VCaP (cell line): ENCODE measurements at regions not wholly inside any gene's neighbourhood (a gene's known extent, or its start where the extent isn't known, plus 50 kb on each side); places are given as distances from the start of the nearest gene placed in this dataset.

Experiments
- H3K27ac ChIP-seq: fragments of 450-650 bp; 2 replicates; pipeline ENCODE4 v1.5.1; 2017
- CTCF ChIP-seq: fragments of 450-650 bp; conservative IDR thresholded peaks from 2 replicates; pipeline ENCODE4 v1.5.1; 2017; ENCODE audit warnings: mild to moderate bottlenecking, moderate library complexity

- H3K27ac ChIP-seq, result no peak overlapping the region
- no peak for TF ChIP-seq CTCF
These were observed 489.3 kb downstream of the TLE4 start for GRCh38 chr9:80061096-80061495.

DNA sequence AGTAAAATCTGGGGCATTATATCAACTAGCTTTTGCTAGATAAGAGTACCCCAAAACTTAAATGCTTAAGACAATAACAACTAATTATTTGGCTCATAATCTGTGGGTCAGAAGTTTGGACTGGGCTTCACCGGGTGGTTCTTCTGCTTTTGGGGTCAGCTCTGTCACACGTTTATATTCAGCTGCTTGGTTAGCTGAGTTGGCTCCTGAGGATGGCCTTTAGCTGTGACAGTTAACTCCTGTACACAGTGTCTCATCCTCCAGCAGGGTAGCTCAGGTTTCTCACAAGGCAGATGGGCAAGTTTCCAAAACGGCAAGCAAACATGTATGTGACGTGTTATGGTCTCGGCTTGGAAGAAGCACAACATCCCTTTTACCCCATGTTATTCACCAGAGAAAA is 488.2 kb downstream of the TLE4 start:
- no peak overlapping the region for H3K27ac ChIP-seq
- TF ChIP-seq CTCF, result no peak

- TF ChIP-seq CTCF, result no peak
These were observed 487.4 kb downstream of the TLE4 start for GRCh38 chr9:80059191-80059590.

DNA sequence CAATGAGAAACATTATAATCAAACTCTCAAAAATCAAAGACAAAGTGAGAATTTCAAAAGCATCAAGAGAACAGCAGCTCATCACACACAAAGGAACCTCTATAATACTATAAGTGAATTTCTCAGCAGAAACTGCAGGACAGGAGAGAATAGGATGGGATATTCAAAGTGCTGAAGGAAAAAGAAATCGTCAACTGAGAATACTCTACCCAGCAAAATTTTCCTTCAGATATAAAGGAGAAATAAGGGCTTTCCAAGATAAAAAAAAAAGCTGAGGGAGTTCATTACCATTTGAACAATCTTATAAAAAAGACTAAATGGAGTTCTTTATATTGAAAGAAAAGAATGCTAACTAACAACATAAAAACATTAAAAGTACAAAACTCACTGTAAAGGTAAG is 481.1 kb downstream of the TLE4 start:
- no peak for TF ChIP-seq CTCF
- no peak overlapping the region for H3K27ac ChIP-seq

More at GRCh38 chr9:80059191-80059590, 487.4 kb downstream of the TLE4 start:
- H3K27ac ChIP-seq, result no peak overlapping the region

GRCh38 chr9:80049096-80049782 is 477.5 kb downstream of the TLE4 start:
- H3K27ac ChIP-seq, result peak overlapping the region; percentile 53; the same call in 1 of the 2 replicates
- TF ChIP-seq CTCF, result no peak

DNA sequence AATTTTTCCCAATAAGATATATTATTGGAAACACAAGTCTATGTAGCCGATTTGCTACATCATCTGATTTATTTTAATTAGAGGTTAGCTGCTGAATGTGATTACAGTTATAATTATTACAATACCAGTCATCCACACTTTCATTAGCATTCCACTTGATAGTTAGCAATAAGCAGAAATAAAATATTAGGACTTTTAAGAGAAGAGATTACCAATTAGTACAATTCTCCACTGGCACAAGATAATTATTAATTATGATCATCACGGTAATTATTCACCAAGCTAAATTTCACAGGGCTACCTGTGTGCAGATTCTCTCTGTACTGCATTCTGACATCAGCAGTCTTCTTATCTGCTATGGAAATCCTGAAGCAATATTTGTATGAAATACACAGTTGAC is 474.7 kb downstream of the TLE4 start:
- TF ChIP-seq CTCF, result no peak
- H3K27ac ChIP-seq, result peak overlapping the region; percentile 53; the same call in 1 of the 2 replicates

- H3K27ac ChIP-seq, result no peak overlapping the region
- TF ChIP-seq CTCF, result no peak
These were observed 470.1 kb downstream of the TLE4 start for GRCh38 chr9:80041821-80042220.
